H9 (cell line): ENCODE measurements at regions not wholly inside any gene's neighbourhood (a gene's known extent, or its start where the extent isn't known, plus 50 kb on each side); places are given as distances from the start of the nearest gene placed in this dataset.

ENCODE experiments used
- DNase-seq: peaks from one replicate; pipeline ENCODE4 v3.0.0-alpha.2; 2017
- H2AFZ ChIP-seq: one replicate; pipeline ENCODE4 v1.6.1; 2013; ENCODE audit warnings: mild to moderate bottlenecking, low read length, control low read depth, moderate library complexity
- H2AK5ac ChIP-seq: 2 replicates; pipeline ENCODE4 v1.6.1; 2013; ENCODE audit warnings: low read length, control low read depth, mixed read lengths; ENCODE audit not compliant: insufficient read length
- H2BK120ac ChIP-seq: one replicate; pipeline ENCODE4 v1.6.1; 2013; ENCODE audit warnings: low read depth, mild to moderate bottlenecking, low read length, control low read depth, inconsistent platforms; ENCODE audit not compliant: poor library complexity, severe bottlenecking
- H2BK12ac ChIP-seq: 2 replicates; pipeline ENCODE4 v1.6.1; 2013; ENCODE audit warnings: low read length, control low read depth, mixed read lengths, low read depth; ENCODE audit not compliant: insufficient read length
- H2BK15ac ChIP-seq: 2 replicates; pipeline ENCODE4 v1.6.1; 2013; ENCODE audit warnings: low read depth, low read length, control low read depth
- H2BK20ac ChIP-seq: one replicate; pipeline ENCODE4 v1.6.1; 2013; ENCODE audit warnings: low read depth, mild to moderate bottlenecking, low read length, control low read depth, inconsistent platforms; ENCODE audit not compliant: poor library complexity, severe bottlenecking
- H2BK5ac ChIP-seq: 2 replicates; pipeline ENCODE4 v1.6.1; 2013; ENCODE audit warnings: low read length, control low read depth, mixed read lengths; ENCODE audit not compliant: insufficient read length
- H3K14ac ChIP-seq: 2 replicates; pipeline ENCODE4 v1.6.1; 2013; ENCODE audit warnings: low read length, control low read depth; ENCODE audit not compliant: insufficient read depth
- H3K18ac ChIP-seq: 2 replicates; pipeline ENCODE4 v1.6.1; 2013; ENCODE audit warnings: low read depth, mild to moderate bottlenecking, mixed read lengths, low read length, control low read depth; ENCODE audit not compliant: insufficient read length
- H3K23ac ChIP-seq: 2 replicates; pipeline ENCODE4 v1.6.1; 2013; ENCODE audit warnings: low read length, control low read depth, mixed read lengths, low read depth; ENCODE audit not compliant: insufficient read length
- H3K23me2 ChIP-seq: 2 replicates; pipeline ENCODE4 v1.6.1; 2013; ENCODE audit warnings: low read depth, mild to moderate bottlenecking, mixed read lengths, low read length, control low read depth; ENCODE audit not compliant: insufficient read length, poor library complexity, severe bottlenecking
- H3K27ac ChIP-seq: 2 replicates; pipeline ENCODE4 v1.5.1; 2013; ENCODE audit warnings: low read length, control low read depth, mixed read lengths, low read depth; ENCODE audit not compliant: insufficient read length
- H3K27me3 ChIP-seq: 2 replicates; pipeline ENCODE4 v1.6.1; 2013; ENCODE audit warnings: low read length, control low read depth, inconsistent platforms; ENCODE audit not compliant: insufficient read depth
- H3K4ac ChIP-seq: 2 replicates; pipeline ENCODE4 v1.6.1; 2013; ENCODE audit warnings: low read depth, mild to moderate bottlenecking, control low read depth, inconsistent platforms, low read length, moderate library complexity
- H3K4me1 ChIP-seq: 2 replicates; pipeline ENCODE4 v1.6.1; 2013; ENCODE audit warnings: low read length, control low read depth, inconsistent platforms; ENCODE audit not compliant: insufficient read depth
- H3K4me2 ChIP-seq: 2 replicates; pipeline ENCODE4 v1.6.1; 2013; ENCODE audit warnings: low read length, control low read depth, mixed read lengths; ENCODE audit not compliant: insufficient read length, insufficient read depth
- H3K56ac ChIP-seq: 2 replicates; pipeline ENCODE4 v1.6.1; 2013; ENCODE audit warnings: low read depth, mild to moderate bottlenecking, mixed read lengths, low read length, control low read depth; ENCODE audit not compliant: insufficient read length
- H3K79me1 ChIP-seq: 2 replicates; pipeline ENCODE4 v1.6.1; 2013; ENCODE audit warnings: low read depth, mild to moderate bottlenecking, moderate library complexity, low read length, control low read depth, inconsistent platforms; ENCODE audit not compliant: insufficient read depth, poor library complexity, severe bottlenecking
- H3K79me2 ChIP-seq: 2 replicates; pipeline ENCODE4 v1.6.1; 2013; ENCODE audit warnings: low read length, control low read depth, inconsistent platforms; ENCODE audit not compliant: insufficient read depth
- H3K9ac ChIP-seq: 2 replicates; pipeline ENCODE4 v1.6.1; 2013; ENCODE audit warnings: low read length, control low read depth, mixed read lengths; ENCODE audit not compliant: insufficient read length; ENCODE audit errors: extremely low read depth
- H3K9me3 ChIP-seq: one replicate; pipeline ENCODE4 v1.6.1; 2013; ENCODE audit warnings: low read depth, low read length, inconsistent platforms; ENCODE audit not compliant: control insufficient read depth
- H3T11ph ChIP-seq: one replicate; pipeline ENCODE4 v1.6.1; 2013; ENCODE audit warnings: mild to moderate bottlenecking, low read length, control low read depth, inconsistent platforms
- H4K20me1 ChIP-seq: one replicate; pipeline ENCODE4 v1.6.1; 2013; ENCODE audit not compliant: control insufficient read depth, insufficient read length, insufficient read depth
- H4K5ac ChIP-seq: 2 replicates; pipeline ENCODE4 v1.6.1; 2013; ENCODE audit warnings: low read depth, mild to moderate bottlenecking, mixed read lengths, low read length, control low read depth; ENCODE audit not compliant: insufficient read length
- H4K8ac ChIP-seq: replicated peaks from 2 replicates; pipeline ENCODE4 v1.6.1; 2013; ENCODE audit warnings: low read length, control low read depth, mixed read lengths, low read depth; ENCODE audit not compliant: insufficient read length
- H4K91ac ChIP-seq: 2 replicates; pipeline ENCODE4 v1.6.1; 2013; ENCODE audit warnings: low read depth, mild to moderate bottlenecking, moderate library complexity, mixed read lengths, low read length, control low read depth; ENCODE audit not compliant: insufficient read length
- H3K27ac Mint-ChIP-seq, 3 experiments: 2 replicates in 2 of 3; 3 replicates in 1 of 3; pipeline ENCODE4 v1.8.0; 2020 to 2021; ENCODE audit warnings: mixed read lengths in 3 of 3, mild to moderate bottlenecking in 1 of 3, moderate library complexity in 1 of 3
- H3K27me3 Mint-ChIP-seq: 2 replicates; pipeline ENCODE4 v1.8.0; 2021; ENCODE audit warnings: low read depth, mild to moderate bottlenecking, moderate library complexity, mixed read lengths
- H3K36me3 Mint-ChIP-seq, 3 experiments: 2 replicates in 2 of 3; 3 replicates in 1 of 3; pipeline ENCODE4 v1.8.0; 2020 to 2021; ENCODE audit warnings: low read depth in 3 of 3, mixed read lengths in 3 of 3; ENCODE audit not compliant: insufficient read depth in 1 of 3
- H3K4me1 Mint-ChIP-seq, 2 experiments: 2 replicates each; pipeline ENCODE4 v1.8.0; 2020; ENCODE audit warnings: mixed read lengths in 2 of 2
- H3K4me3 Mint-ChIP-seq, 2 experiments: 2 replicates in 1 of 2; 3 replicates in 1 of 2; pipeline ENCODE4 v1.8.0; 2020 to 2021; ENCODE audit warnings: mild to moderate bottlenecking in 2 of 2, mixed read lengths in 2 of 2, moderate library complexity in 1 of 2
- H3K9me3 Mint-ChIP-seq, 2 experiments: 2 replicates in 1 of 2; 3 replicates in 1 of 2; pipeline ENCODE4 v1.8.0; 2020; ENCODE audit warnings: mild to moderate bottlenecking in 2 of 2, mixed read lengths in 2 of 2, moderate library complexity in 1 of 2
- CTCF ChIP-seq: fragments of 200-600 bp; sonication (generic); conservative IDR thresholded peaks from 3 replicates; pipeline ENCODE4 v1.8.0; 2021; ENCODE audit warnings: antibody characterized with exemption, mild to moderate bottlenecking
- WGBS: extraction: QIAGEN DNeasy Blood & Tissue Kit; methylation state at CpG from one replicate; pipeline ENCODE4 v1.1.7; 2013; ENCODE audit warnings: missing lambda C conversion rate, low lambda C conversion rate, mixed read lengths; ENCODE audit not compliant: insufficient read length; ENCODE audit errors: extremely low coverage; 5-methylcytosine and 5-hydroxymethylcytosine counted together

GRCh38 chr3:59137415-59137814 is 87.6 kb upstream of the CFAP20DC start:
- TF ChIP-seq CTCF, result no peak
- Histone ChIP-seq H3K27me3 (no peaks in the 10 kb centered on the region), H3K27ac (no peak overlapping the region), H3K56ac (no peak overlapping the region), H2BK5ac (no peak overlapping the region), H2BK12ac (no peak overlapping the region), H3K79me1 (no peaks in the 10 kb centered on the region), H3K9ac (no peak overlapping the region), H3T11ph (no peak overlapping the region), H4K8ac (no peak overlapping the region), H3K18ac (no peak overlapping the region), H2AFZ (no peak overlapping the region), H2BK20ac (no peak overlapping the region), H3K23ac (no peak overlapping the region), H2BK15ac (no peak overlapping the region), H4K5ac (no peak overlapping the region), H3K4me1 (no peaks in the 10 kb centered on the region), H3K79me2 (no peaks in the 10 kb centered on the region), H3K23me2 (no peaks in the 10 kb centered on the region), H3K9me3 (no peaks in the 10 kb centered on the region), H3K14ac (no peak overlapping the region), H3K4ac (no peak overlapping the region), H2AK5ac (no peak overlapping the region), H4K20me1 (no peaks in the 10 kb centered on the region), H4K91ac (no peak overlapping the region), H2BK120ac (no peak overlapping the region), H3K4me2 (no peak overlapping the region)
- no peak overlapping the region for H3K4me3 Mint-ChIP-seq
- no peak overlapping the region for H3K27ac Mint-ChIP-seq
- no peaks in the 10 kb centered on the region for H3K27me3 Mint-ChIP-seq
- H3K9me3 Mint-ChIP-seq, result no peaks in the 10 kb centered on the region
- no peaks in the 10 kb centered on the region for H3K36me3 Mint-ChIP-seq
- H3K4me1 Mint-ChIP-seq, result peaks cover 4 to 8% of the 10 kb centered on the region in 2 experiments; a peak in 3 of 4 replicates
- WGBS, result no CpG with 5 or more reads among the region's 1 CpG
- no peak for DNase-seq
